ENCODE measurements at regions not wholly inside any gene's neighbourhood (a gene's known extent, or its start where the extent isn't known, plus 50 kb on each side); places are given as distances from the start of the nearest gene placed in this dataset.

GRCh38 chr2:101619191-101619591 is 78.3 kb upstream of the MAP4K4 start:
- Histone ChIP-seq H3K36me3 (replicated peaks; ENCODE audit: control insufficient read depth, insufficient read depth, low read length) (no peaks in the 10 kb centered on the region), H3K4me3 (ENCODE audit: insufficient read depth, low read depth, low read length) (no peak overlapping the region), H3K27me3 (ENCODE audit: control insufficient read depth, insufficient read depth, low read length) (no peaks in the 10 kb centered on the region)
- DNase-seq, result no peak

GRCh38 chr2:101617796-101618195 is 79.7 kb upstream of the MAP4K4 start:
- Histone ChIP-seq H3K36me3 (replicated peaks; ENCODE audit: control insufficient read depth, insufficient read depth, low read length) (no peaks in the 10 kb centered on the region), H3K27me3 (ENCODE audit: control insufficient read depth, insufficient read depth, low read length) (no peaks in the 10 kb centered on the region), H3K4me3 (ENCODE audit: insufficient read depth, low read depth, low read length) (no peak overlapping the region)
- no peak for DNase-seq

- H3K36me3 ChIP-seq (replicated peaks; ENCODE audit: control insufficient read depth, insufficient read depth, low read length), result no peaks in the 10 kb centered on the region
- DNase-seq, result no peak
- H3K27me3 ChIP-seq (ENCODE audit: control insufficient read depth, insufficient read depth, low read length), result no peaks in the 10 kb centered on the region
- no peak overlapping the region for H3K4me3 ChIP-seq (ENCODE audit: insufficient read depth, low read depth, low read length)
Observed at GRCh38 chr2:101617188-101617587, 80.3 kb upstream of the MAP4K4 start.

GRCh38 chr2:101614127-101614759 is 83.3 kb upstream of the MAP4K4 start:
- H3K4me3 ChIP-seq (ENCODE audit: insufficient read depth, low read depth, low read length), result no peak overlapping the region
- no peaks in the 10 kb centered on the region for H3K27me3 ChIP-seq (ENCODE audit: control insufficient read depth, insufficient read depth, low read length)
- no peaks in the 10 kb centered on the region for H3K36me3 ChIP-seq (replicated peaks; ENCODE audit: control insufficient read depth, insufficient read depth, low read length)
- DNase-seq, result no peak

- no peak for DNase-seq
- H3K36me3 ChIP-seq (replicated peaks; ENCODE audit: control insufficient read depth, insufficient read depth, low read length), result no peaks in the 10 kb centered on the region
- H3K27me3 ChIP-seq (ENCODE audit: control insufficient read depth, insufficient read depth, low read length), result no peaks in the 10 kb centered on the region
- no peak overlapping the region for H3K4me3 ChIP-seq (ENCODE audit: insufficient read depth, low read depth, low read length)
Observed at GRCh38 chr2:101613056-101613704, 84.3 kb upstream of the MAP4K4 start.

GRCh38 chr2:101612019-101612418 is 85.5 kb upstream of the MAP4K4 start:
- Histone ChIP-seq H3K4me3 (ENCODE audit: insufficient read depth, low read depth, low read length) (no peak overlapping the region), H3K27me3 (ENCODE audit: control insufficient read depth, insufficient read depth, low read length) (no peaks in the 10 kb centered on the region), H3K36me3 (replicated peaks; ENCODE audit: control insufficient read depth, insufficient read depth, low read length) (no peaks in the 10 kb centered on the region)
- DNase-seq, result no peak

- Histone ChIP-seq H3K27me3 (ENCODE audit: control insufficient read depth, insufficient read depth, low read length) (no peaks in the 10 kb centered on the region), H3K36me3 (replicated peaks; ENCODE audit: control insufficient read depth, insufficient read depth, low read length) (no peaks in the 10 kb centered on the region), H3K4me3 (ENCODE audit: insufficient read depth, low read depth, low read length) (no peak overlapping the region)
- no peak for DNase-seq
Observed at GRCh38 chr2:101610750-101611315, 86.7 kb upstream of the MAP4K4 start.

- H3K4me3 ChIP-seq (ENCODE audit: insufficient read depth, low read depth, low read length), result no peak overlapping the region
- H3K27me3 ChIP-seq (ENCODE audit: control insufficient read depth, insufficient read depth, low read length), result no peaks in the 10 kb centered on the region
- no peaks in the 10 kb centered on the region for H3K36me3 ChIP-seq (replicated peaks; ENCODE audit: control insufficient read depth, insufficient read depth, low read length)
- peak; percentile 33 for DNase-seq
Observed at GRCh38 chr2:101609433-101609832, 88.1 kb upstream of the MAP4K4 start.

- Histone ChIP-seq H3K27me3 (ENCODE audit: control insufficient read depth, insufficient read depth, low read length) (no peaks in the 10 kb centered on the region), H3K4me3 (ENCODE audit: insufficient read depth, low read depth, low read length) (no peak overlapping the region), H3K36me3 (replicated peaks; ENCODE audit: control insufficient read depth, insufficient read depth, low read length) (no peaks in the 10 kb centered on the region)
- DNase-seq, result no peak
Observed at GRCh38 chr2:101608408-101609310, 88.8 kb upstream of the MAP4K4 start.

GRCh38 chr2:101597347-101597944 is 100.1 kb upstream of the MAP4K4 start:
- Histone ChIP-seq H3K4me3 (ENCODE audit: insufficient read depth, low read depth, low read length) (no peak overlapping the region), H3K36me3 (replicated peaks; ENCODE audit: control insufficient read depth, insufficient read depth, low read length) (no peaks in the 10 kb centered on the region), H3K27me3 (ENCODE audit: control insufficient read depth, insufficient read depth, low read length) (no peaks in the 10 kb centered on the region)
- no peak for DNase-seq

- Histone ChIP-seq H3K4me3 (ENCODE audit: insufficient read depth, low read depth, low read length) (no peak overlapping the region), H3K27me3 (ENCODE audit: control insufficient read depth, insufficient read depth, low read length) (no peaks in the 10 kb centered on the region), H3K36me3 (replicated peaks; ENCODE audit: control insufficient read depth, insufficient read depth, low read length) (no peaks in the 10 kb centered on the region)
- DNase-seq, result no peak
Observed at GRCh38 chr2:101596333-101596732, 101.2 kb upstream of the MAP4K4 start.

GRCh38 chr2:101587251-101587650 is 110.3 kb upstream of the MAP4K4 start:
- no peak overlapping the region for H3K4me3 ChIP-seq (ENCODE audit: insufficient read depth, low read depth, low read length)
- no peaks in the 10 kb centered on the region for H3K27me3 ChIP-seq (ENCODE audit: control insufficient read depth, insufficient read depth, low read length)
- DNase-seq, result no peak
- no peaks in the 10 kb centered on the region for H3K36me3 ChIP-seq (replicated peaks; ENCODE audit: control insufficient read depth, insufficient read depth, low read length)

- DNase-seq, result no peak
- H3K4me3 ChIP-seq (ENCODE audit: insufficient read depth, low read depth, low read length), result no peak overlapping the region
Observed at GRCh38 chr2:101583861-101584260, 108.9 kb upstream of the RFX8 start.

GRCh38 chr2:101581675-101582299 is 106.9 kb upstream of the RFX8 start:
- H3K36me3 ChIP-seq (replicated peaks; ENCODE audit: control insufficient read depth, insufficient read depth, low read length), result no peaks in the 10 kb centered on the region
- H3K4me3 ChIP-seq (ENCODE audit: insufficient read depth, low read depth, low read length), result no peak overlapping the region
- H3K27me3 ChIP-seq (ENCODE audit: control insufficient read depth, insufficient read depth, low read length), result no peaks in the 10 kb centered on the region
- no peak for DNase-seq

More at GRCh38 chr2:101583861-101584260, 108.9 kb upstream of the RFX8 start:
- H3K36me3 ChIP-seq (replicated peaks; ENCODE audit: control insufficient read depth, insufficient read depth, low read length), result no peaks in the 10 kb centered on the region
- no peaks in the 10 kb centered on the region for H3K27me3 ChIP-seq (ENCODE audit: control insufficient read depth, insufficient read depth, low read length)
